Stimulated activated naive CD8-positive, alpha-beta T cell treated with anti-CD3 and anti-CD28 coated beads, Interleukin-15, Interleukin-2, amounts not matched to agents 100 U/mL and 50 U/mL, for 24 hours (primary cell): ENCODE measurements at regions not wholly inside any gene's neighbourhood (a gene's known extent, or its start where the extent isn't known, plus 50 kb on each side); places are given as distances from the start of the nearest gene placed in this dataset.
"Not testable (repeated sequence)": the region's sequence is repeated elsewhere in the genome, so short reads cannot be mapped to it uniquely, and the experiment has no call there.

ENCODE experiments used
- ATAC-seq: fragments of 150-1000 bp; cut with Tn5 transposase; one replicate; pipeline ENCODE4 v1.10.0; 2021
- DNase-seq: peaks from one replicate; pipeline ENCODE4 v3.0.0; 2021

DNA sequence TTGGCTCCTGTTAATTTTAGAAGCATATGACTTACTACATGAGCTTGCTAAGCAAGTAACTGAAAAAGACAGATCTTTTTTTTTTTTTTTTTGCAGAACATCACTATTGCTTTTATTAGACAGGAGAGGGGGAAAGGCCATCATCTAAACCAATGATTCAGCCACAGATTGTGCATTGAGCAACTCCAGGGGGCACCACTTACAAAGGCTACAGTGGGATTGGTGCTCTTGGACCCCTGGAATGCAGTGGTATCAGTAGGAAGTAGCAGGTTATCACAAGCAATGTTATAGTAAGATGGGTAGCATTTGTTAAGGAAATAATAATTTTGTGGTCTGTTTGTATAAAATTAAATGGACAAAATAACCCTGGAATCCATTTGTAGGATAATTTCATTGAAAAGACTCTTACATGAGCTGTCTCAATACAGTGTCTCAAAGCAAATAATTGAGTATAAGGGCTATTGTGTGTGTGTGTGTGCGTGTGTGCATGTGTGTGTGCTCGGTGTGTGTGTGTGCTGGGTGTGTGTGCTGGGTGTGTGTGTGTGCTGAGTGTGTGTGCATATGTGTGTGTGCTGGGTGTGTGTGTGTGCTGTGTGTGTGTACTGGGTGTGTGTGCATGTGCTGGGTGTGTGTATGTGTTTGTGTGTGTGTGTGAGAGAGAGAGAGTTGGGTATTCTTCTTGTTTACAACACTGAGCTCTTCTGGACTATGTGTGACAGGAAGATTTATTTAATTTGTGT, 296.3 kb downstream of the PCDH7 start:
- no peak for ATAC-seq
- DNase-seq = no peak

DNA sequence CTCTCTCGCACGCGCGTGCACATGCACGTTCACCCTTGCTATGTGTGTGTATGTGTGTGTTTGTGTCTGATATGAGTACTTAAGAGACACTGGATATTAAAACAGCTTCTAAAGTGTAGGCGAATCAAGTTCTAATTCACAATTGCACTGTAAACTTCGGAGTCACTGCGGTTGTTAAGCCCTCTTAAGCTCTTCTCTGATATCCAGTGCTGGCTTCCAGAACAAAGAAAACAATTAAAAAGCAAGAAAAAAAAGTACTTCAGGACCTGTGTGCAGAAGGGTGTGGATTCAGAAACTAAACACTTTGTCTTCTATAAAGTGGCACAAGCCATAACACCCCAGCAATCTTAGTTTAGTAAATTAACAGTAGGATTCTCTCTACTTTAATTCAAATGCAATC, 300.2 kb downstream of the PCDH7 start:
- no peak for DNase-seq
- no peak for ATAC-seq

DNA sequence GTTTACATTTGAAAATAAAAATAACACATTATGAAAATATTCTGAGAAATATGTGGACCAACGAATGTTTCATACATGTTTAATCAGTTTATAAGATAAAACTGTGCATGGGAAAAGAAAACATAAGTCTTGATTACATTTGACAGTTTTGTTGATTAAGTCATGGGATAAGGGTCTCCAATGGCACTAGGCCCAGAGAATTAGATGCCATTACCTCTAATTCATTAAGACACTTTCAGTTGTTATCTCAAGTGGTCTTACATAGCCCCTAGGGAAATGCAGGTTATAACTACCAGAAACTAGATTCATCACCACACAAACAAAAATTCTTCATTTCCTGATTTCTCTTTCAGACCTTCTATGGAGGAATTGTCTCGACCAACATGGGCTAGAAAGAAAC, 300.8 kb downstream of the PCDH7 start:
- ATAC-seq (no peak), DNase-seq (no peak)

DNA sequence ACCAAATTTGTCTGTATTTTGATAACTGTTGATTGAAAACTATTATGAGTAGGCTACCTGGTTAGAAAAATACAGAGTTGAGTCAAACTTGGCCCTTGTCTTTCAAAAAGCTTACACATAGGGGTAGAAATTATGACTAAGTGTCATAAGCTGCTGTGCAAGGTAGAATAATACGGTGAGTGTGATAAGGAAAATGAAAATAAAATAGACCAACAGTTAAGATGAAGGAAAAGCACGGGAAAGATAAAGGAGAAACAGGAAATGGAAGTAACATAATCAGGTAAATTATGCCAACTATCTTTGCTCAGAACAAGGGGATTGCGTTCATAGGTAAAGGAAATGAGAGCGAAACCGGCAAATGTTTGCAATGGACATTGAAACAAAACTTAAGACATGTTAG, 302.5 kb downstream of the PCDH7 start:
- DNase-seq (no peak), ATAC-seq (no peak)

DNA sequence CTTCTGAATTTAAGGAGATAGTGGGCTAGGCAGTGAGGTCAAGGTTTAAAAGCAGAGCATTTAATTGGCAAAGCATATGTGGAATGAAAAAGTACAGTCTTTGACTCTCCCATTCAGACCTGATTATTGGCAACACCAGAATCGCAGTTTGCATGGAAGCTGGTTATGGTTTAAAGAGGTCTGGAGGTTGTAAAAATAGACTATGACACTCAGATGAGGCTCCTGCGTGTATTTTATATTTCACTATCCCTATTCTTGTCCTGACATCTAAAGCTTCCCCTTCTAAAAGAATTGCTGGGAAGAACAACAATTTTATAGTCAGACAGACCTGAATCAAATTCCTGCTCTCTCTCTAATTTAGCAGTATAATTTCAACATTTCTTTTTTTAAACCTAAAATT, 302.9 kb downstream of the PCDH7 start:
- ATAC-seq (no peak), DNase-seq (no peak)

DNA sequence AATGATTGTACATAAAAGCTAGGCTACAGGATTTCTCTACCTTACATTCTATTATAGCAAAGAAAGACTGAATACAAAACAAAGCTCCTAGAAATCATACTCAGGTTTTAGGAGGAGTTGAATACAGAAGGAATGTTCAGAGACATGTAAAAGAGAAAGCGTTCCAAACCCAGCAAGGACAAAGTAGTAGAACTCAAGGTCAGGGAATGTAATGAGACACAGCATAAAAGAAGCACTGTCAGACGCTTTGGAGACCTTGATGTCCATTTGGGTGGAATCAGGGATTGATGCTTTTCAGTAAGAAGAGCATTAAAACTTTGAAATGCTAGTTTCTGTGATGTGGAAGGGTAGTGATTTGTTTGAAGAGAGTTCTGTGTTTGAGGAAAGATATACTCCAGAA, 303.6 kb downstream of the PCDH7 start:
- DNase-seq (no peak), ATAC-seq (no peak)

DNA sequence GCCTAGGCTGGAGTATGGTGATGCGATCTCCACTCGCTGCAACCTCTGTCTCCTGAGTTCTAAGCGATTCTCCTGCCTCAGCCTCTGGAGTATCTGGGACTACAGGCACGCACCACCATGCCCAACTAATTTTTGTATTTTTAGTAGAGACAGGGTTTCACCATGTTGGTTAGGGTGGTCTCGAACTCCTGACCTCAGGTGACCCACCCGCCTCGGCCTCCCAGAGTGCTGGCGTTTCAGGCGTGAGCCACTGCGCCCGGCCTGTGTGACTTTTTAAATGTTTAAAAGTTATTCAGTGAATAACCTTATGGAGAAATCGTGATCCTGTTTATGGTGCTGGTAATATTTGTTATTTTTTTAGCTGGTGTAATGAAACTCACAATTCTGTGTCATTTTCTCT, 304.6 kb downstream of the PCDH7 start:
- not testable (repeated sequence) for ATAC-seq, DNase-seq

DNA sequence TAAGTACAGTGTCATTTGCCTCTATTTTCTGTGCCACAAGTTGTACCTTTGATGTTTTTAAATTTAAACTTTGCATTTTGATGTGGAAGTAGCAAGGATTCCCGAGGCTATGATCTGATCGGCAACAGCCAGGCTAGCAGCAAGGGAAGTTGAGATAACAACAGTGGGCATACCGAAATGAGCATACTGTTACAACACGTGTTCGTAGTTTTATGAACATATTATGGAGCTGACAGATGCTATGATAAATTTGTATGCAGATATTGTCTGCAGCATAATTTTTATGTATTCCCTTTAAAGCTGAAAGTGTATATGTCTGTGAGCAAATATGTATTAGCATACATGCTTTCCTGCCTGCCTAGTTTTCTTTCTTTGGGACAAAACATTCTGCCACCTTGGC, 306.1 kb downstream of the PCDH7 start:
- ATAC-seq (no peak), DNase-seq (no peak)

DNA sequence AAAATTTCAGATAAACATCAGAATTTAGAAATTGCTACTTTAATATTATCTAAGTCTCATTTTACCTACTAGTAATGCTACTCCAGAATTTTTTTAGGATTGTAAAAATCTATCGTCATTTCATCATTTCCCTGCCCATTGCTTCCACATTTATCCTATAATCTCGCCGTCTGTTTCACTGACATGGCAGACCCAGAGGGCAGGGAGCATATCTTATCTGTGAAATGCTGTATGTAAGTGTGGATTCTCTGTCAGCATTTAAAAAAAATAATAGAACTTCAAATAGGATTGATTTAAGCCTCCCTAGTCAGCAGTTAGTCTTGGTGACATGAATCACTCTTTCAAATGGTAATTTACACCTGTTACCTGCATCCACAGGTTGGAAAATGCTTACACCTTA, 314.4 kb downstream of the PCDH7 start:
- no peak for DNase-seq
- no peak for ATAC-seq

DNA sequence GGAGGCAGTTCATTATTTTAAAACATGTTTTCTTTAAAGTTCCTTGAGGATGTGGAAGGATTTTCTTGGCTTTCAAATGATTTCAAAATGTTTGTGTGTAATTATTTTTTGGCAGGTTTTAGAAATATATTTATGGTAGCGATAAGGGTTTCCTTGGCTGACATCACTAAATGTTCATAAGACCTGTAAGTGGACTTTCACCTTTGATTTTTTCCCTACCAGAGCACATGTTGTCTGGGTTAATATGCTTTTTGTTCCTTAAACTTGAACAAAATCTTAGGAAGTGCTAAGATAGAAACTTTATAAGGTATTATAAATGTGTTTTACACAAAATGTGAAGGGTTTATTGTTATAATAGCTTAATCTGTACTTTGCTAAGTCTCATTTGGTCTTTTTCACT, 315.6 kb downstream of the PCDH7 start:
- DNase-seq (no peak), ATAC-seq (no peak)

DNA sequence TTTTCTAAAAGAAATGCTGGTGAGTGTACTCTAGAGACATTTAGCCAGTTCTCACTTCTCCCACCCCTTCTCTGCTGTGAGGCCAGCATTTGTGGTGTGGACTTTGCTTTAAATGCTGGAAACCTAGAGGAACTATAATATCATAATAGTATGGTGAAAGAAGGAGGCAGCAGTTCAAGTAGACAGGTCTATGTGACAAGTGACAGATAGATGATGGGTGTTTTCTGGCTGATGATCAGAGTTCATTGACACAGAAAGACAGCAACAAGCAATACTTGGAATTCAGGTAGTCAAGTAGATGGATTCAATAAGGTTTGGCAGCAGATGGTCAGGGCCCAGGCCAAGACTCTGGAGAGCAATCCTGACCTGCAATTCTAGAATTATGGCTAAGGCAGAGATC, 317.5 kb downstream of the PCDH7 start:
- ATAC-seq = no peak
- DNase-seq = no peak

DNA sequence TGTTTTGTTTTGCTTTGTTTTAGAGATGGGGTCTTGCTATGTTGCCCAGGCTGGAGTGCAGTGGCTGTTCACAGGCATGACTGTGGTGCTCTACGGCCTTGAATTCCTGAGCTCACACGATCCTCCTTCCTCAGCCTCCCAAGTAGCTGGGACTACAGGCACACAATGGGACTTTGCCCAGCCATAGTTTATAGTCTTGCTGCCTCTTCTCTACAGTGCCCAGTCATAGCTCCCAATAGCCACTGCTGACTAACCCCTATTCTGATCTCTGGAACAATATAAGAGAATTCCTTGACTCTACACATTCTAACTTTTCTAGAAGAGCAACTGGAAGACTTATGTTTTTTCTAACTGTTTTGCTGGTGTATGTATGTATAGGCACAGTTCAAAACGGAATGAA, 319.2 kb downstream of the PCDH7 start:
- no peak for DNase-seq
- ATAC-seq = no peak

DNA sequence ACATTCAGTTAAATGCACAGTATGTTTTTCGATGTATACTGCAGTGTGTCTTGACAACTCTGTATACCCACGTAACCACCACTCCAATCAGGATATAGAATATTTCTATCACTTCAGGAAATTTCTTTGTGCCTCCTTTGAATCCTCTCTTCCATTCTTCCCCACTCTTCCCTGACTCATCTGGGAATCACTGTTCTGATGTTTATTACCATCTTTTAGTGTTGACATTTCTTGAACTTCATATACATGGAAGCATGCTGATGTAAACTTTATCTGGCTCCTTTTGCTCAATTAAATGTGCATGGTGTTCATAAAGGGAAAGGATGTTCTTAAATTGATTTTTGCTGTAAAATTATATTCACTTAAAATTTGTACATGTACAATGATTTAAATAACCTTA, 319.9 kb downstream of the PCDH7 start:
- ATAC-seq (no peak), DNase-seq (no peak)

DNA sequence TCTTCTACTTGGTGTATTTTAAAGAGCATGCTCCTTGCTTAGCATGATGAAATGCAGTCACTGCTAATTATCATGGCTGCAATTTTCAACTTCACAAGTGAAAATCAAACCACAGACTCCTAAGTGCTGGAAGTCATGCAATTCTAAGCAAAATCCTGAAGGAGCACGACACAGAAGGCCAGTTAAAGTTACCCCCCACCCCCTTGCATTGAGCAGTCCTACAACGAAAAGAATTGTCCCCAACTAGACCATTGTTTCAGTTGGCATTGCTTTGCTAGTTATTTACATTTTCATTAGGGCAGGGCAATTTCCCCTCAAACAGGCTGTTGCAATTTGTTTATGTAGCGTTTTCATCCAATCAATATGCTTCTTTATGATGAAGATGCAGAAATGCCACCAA, 321.2 kb downstream of the PCDH7 start:
- ATAC-seq (no peak), DNase-seq (no peak)

DNA sequence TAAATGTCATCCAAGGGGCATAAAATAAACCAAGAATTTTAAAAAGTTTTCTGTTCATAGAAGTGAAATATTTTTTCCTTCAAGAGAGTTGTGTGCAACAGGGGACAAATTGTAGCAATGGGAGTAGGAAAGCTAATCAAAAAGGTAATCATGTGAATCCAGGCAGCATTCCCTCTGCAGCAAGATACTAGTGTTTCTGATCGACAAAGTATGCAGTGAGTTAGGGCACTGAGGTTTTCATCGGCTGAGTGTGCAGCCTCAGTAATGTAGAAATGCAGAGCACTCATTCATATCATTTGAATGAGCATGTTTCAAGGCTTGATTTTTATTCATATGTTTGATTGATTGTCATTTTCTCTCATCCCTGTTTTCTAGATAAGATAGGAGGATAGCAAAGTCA, 321.7 kb downstream of the PCDH7 start:
- ATAC-seq = no peak
- DNase-seq = no peak

DNA sequence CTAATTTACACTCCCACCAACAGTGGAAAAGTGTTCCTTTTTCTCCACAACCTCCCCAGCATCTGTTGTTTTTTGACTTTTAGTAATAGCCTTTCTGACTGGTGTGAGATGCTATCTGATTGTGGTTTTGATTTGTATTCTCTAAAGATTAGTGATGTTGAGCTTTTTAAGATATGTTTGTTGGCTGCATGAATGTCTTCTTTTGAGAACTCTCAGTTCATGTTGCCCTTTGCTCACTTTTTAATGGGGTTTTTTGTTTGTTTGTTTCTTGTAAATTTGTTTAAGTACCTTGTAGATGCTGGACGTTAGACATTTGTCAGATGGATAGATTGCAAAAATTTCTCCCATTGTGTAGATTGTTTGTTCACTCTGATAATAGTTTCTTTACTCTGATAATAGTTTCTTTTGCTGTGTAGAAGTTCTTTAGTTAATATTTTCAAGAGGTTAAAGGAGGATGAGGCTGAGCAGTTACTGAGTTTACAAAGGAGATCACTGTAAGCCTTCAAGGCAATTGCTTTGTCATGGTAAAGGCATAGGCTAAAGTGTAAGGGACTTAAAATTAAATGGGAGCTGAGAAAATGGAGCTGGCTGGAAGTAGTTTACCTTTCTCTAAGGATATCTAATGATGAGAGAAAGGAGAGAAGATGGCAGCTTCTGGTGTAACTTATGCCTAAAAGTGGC, 323.4 kb downstream of the PCDH7 start:
- ATAC-seq (no peak), DNase-seq (no peak)

DNA sequence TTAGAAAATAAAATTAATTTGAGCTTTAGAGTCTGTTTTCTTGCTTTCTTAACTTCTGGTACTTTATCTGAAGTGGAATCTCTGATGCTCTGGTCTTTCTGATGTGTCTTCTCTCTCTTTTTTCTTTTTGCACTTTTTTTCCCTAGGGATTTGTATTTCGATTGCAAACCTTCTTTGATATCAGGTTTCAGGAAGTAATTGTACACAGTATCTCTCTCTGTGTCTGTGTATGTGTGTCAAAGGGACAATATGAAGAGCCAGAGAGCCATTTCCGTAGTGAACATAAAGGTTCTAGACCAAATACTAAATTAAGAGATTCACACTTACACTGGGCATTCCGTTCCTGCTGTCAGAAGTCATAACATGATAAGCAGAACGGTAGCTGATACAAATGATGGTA, 325.0 kb downstream of the PCDH7 start:
- DNase-seq = no peak
- ATAC-seq = no peak

DNA sequence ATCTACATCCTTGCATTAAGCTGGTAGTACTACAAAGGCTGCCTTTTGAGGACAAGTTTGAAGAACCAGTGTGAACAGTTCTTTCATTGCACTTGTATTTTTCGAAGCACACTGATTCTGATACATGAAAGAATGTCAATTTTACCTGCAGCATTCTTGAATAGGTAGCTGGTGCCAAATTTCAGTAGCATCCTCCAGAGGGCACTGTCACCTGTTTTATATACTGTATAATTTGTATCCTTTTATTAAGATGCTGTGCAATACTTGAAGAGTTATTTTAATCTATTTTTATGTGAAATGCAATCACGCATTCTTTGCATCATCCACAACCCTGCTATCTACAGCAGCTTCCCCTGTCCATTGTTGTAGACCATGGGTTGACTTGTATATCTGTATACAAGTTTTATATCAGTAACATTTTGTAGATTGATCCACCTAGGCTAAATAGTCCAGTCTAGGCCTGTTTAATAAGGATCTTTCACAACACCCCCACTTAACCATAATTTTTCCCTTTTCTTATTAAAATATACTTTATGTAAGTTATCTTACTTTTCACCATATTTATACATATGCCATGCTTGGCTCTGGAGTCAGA, 325.7 kb downstream of the PCDH7 start:
- DNase-seq (no peak), ATAC-seq (no peak)

DNA sequence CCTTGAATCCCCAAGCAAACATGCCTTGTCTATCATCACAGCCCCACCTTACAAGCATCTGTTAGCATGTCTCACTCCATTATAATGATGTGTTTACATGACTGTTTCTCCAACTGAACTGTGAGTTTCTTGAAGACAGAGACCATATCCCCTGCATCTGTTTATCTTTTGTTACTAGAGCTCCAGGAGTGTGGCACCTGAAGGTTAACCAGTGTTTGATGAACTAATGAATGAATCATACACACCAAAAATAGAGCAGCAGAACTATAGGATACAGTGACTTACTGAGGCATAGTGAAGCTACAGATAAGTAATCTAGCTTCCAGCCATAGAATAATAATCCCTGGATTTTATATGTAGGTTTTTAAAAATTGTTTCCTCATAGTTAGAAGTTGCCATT, 331.0 kb downstream of the PCDH7 start:
- ATAC-seq (no peak), DNase-seq (no peak)

DNA sequence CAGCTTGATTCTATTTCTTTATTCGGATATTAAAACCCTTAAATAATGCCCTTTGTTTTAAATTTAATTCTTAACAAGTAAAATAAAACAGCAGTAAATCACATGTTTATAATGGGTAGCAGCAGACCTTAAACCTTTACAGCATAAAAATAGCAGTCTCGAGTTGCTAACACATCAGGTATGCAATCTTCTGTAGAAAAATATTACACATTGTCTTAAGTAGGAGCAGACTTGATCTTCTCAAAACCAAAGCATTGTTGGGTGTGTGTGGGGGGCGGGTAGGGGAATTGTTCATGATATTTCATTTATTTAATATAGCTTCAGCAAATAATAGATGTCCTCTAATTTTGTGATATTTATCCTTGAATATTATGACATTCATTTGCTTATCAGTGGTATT, 331.4 kb downstream of the PCDH7 start:
- ATAC-seq = no peak
- DNase-seq = no peak

DNA sequence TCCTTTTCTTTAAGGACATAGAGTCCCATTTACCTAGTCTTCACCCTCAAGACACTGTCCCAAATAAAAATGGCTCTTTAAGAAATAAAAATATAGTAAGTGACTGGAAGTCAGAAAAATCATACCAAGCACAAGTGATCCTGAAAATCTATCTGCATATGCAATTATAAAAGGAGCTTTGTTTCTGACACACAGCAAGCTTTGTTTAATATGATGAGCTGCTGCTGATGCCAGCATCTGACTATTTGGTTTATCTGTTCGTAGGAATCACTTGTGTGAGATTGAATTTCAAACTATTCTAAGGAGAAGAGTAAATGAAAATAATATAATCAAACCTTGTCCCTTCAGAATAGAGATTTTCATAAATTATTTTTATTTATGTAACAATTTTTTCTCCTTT, 332.4 kb downstream of the PCDH7 start:
- ATAC-seq (no peak), DNase-seq (no peak)

DNA sequence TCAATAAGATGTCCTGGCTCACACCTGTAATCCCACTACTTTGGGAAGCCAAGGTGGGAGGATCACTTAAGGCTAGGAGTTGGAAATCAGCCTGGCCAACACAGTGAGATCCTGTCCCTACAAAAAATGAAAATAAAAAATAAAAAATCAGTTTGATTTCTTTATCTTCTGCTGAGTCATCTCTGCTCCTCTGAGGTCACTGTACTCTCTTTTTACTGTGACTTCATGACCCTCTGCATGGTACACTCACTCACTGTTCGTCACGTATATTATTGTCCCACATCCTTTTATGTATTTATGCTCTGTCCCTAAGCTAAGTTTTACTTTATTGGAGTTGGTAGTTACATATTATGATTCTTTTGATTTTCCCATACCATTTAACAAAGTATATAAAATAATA, 333.3 kb downstream of the PCDH7 start:
- ATAC-seq = no peak

DNA sequence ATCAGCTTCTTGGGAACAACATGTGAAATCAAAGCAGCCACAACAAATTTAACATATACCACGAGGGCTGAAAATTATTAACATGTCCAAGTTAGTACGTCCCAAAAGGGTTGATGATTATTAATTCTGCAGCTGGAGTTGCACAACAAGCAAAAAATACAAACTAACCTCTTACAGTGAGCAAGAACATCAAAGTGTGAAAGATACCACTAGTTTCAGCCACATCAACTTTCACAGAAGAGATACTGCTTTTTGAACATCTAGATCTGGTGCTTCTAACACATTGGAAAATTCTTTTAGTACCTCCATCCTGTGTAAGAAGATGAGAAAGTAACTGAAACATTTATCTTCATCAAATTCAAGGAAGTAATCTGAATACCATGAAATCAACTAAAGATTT, 334.1 kb downstream of the PCDH7 start:
- ATAC-seq (no peak), DNase-seq (no peak)

More for the DNA sequence above, 333.3 kb downstream of the PCDH7 start:
- DNase-seq = no peak

DNA sequence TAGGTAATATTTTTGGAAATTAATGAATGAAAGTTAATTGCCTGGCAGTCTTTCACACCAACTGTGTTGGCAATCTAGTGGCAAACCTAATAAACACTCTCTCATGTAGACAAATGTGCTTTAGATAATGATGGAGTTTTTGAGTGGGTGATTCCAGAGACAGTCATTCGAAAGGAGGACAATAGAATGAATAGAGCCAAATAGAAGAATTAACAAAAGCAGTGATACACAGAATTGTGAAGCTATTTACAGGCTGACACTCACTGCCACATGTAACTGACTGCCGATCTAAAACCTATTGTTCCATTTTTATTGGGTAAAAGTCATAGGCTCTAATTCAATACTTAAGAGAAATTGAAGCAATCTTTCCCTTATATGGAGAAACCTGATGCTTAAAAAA, 338.5 kb downstream of the PCDH7 start:
- ATAC-seq = no peak
- no peak for DNase-seq
